Activated CD4-positive, alpha-beta memory T cell treated with anti-CD3 and anti-CD28 coated beads for 36 hours (primary cell): ENCODE measurements at regions not wholly inside any gene's neighbourhood (a gene's known extent, or its start where the extent isn't known, plus 50 kb on each side); places are given as distances from the start of the nearest gene placed in this dataset.

ENCODE experiments used
- CTCF ChIA-PET: fragments of 350-600 bp; sonication (Branson Sonifier 250); formaldehyde crosslinking; loops from one replicate; lab custom pipeline; 2021; ENCODE audit warnings: antibody characterized with exemption, inconsistent platforms; lab: Charles Lee
- POLR2A ChIA-PET: fragments of 350-600 bp; sonication (Branson Sonifier 250); formaldehyde crosslinking; loops from one replicate; lab custom pipeline; 2021; ENCODE audit warnings: antibody characterized with exemption; lab: Charles Lee
- DNase-seq: peaks from one replicate; pipeline ENCODE4 v3.0.0-alpha.2; 2020
- H3K27ac Mint-ChIP-seq: one replicate; pipeline ENCODE4 v1.8.0; 2021; ENCODE audit warnings: mixed read lengths
- H3K27me3 Mint-ChIP-seq: one replicate; pipeline ENCODE4 v1.8.0; 2021; ENCODE audit warnings: mixed read lengths
- H3K36me3 Mint-ChIP-seq: one replicate; pipeline ENCODE4 v1.8.0; 2021; ENCODE audit warnings: mixed read lengths
- H3K4me1 Mint-ChIP-seq: one replicate; pipeline ENCODE4 v1.8.0; 2021; ENCODE audit warnings: low read depth, mixed read lengths
- H3K4me3 Mint-ChIP-seq: one replicate; pipeline ENCODE4 v1.8.0; 2021; ENCODE audit warnings: mild to moderate bottlenecking, mixed read lengths
- H3K9me3 Mint-ChIP-seq: one replicate; pipeline ENCODE4 v1.8.0; 2021; ENCODE audit warnings: mixed read lengths
- intact Hi-C: fragments of 100-400 bp; cut with micrococcal nuclease; formaldehyde crosslinking; loops from one replicate; pipeline ENCODE4 v1.15.1; 2023

DNA sequence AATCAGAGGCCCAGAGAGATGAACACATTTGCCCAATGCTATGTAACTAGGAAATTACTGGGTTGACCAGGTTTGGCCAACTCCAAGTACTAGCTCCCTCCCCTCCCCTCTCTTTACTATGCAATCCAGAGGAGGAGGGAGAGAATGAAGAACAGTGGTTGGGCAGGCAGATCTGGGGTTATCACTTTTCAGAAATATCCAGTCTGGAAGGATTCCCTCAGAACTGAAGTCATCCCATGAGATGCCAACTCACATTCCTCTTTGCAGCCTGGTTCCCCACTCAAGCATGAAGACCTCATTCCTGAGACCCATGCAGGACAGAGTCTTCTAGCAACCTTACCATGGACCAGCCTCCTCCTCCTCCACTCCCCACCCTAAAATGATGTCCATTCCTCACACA, 201.1 kb downstream of the TLE3 start:
- H3K4me3 Mint-ChIP-seq = no peak overlapping the region
- intact Hi-C loops = no loop called here
- no peaks in the 10 kb centered on the region for H3K9me3 Mint-ChIP-seq
- no peak overlapping the region for H3K27ac Mint-ChIP-seq
- DNase-seq = no peak
- ChIA-PET POLR2A (no interaction called here), CTCF (no interaction called here)
- H3K27me3 Mint-ChIP-seq = peaks cover 9% of the 10 kb centered on the region
- H3K36me3 Mint-ChIP-seq = no peaks in the 10 kb centered on the region
- no peaks in the 10 kb centered on the region for H3K4me1 Mint-ChIP-seq

DNA sequence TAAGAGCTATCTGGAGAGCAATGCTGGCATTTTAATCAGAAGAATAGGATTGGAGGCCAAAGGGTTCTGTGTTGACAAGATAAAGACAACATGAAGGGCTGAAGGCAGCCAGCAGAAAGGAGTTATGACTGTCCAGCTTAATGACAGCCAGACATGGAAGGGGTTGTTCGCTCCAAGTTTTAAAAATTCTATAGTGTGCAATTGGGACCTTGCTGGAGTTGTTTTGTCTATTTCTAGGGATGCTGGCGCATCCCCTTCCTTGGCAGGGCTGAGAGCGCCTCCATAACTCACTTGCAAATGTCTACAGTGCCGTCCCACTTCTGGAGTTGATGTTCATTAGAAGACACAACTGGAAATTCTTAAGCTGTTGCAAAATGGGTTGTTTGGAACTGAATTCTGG, 200.7 kb downstream of the TLE3 start:
- H3K27me3 Mint-ChIP-seq = peaks cover 9% of the 10 kb centered on the region
- H3K4me3 Mint-ChIP-seq = no peak overlapping the region
- intact Hi-C loops = no loop called here
- no peaks in the 10 kb centered on the region for H3K9me3 Mint-ChIP-seq
- no peaks in the 10 kb centered on the region for H3K4me1 Mint-ChIP-seq
- CTCF ChIA-PET = no interaction called here
- H3K27ac Mint-ChIP-seq = no peak overlapping the region
- no peaks in the 10 kb centered on the region for H3K36me3 Mint-ChIP-seq
- DNase-seq = no peak
- POLR2A ChIA-PET = no interaction called here

DNA sequence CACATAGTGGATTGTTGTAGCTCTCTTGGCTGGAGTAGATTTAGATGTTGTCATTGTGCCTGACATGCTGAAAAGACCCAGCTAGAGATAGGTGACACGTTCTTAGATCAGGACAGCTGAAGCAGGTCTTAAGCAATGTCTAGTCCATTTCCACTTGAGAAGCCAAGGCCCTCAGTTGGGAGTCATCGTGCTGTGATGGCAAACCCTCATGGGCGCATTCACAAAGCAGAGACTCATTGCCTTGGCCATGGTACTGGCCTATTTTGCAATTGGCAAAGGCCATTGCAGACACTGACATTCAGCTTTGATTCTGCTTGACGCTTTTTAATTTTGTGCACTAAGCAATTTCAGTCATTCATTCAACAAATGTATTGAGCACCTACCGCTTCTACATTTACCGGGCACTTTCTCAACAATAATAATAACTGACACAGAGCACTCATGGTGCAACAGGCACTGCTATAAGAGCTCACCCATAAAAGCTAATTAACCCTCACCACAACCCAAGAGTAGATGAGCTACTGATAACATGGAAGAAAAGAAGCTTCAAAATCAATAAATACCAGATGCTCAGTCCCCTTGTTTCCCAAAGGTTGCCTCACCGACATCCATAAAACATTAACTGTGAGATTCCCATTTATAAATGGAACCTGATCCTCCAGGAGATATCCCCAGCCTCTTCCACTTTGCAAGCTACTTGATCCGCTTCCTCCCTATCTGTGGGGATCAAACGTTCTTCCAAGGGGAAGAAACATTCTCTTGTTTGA, 200.1 kb downstream of the TLE3 start:
- no peaks in the 10 kb centered on the region for H3K36me3 Mint-ChIP-seq
- no peak overlapping the region for H3K27ac Mint-ChIP-seq
- H3K27me3 Mint-ChIP-seq = peaks cover 9% of the 10 kb centered on the region
- ChIA-PET CTCF (no interaction called here), POLR2A (no interaction called here)
- intact Hi-C loops = no loop called here
- no peak overlapping the region for H3K4me3 Mint-ChIP-seq
- H3K4me1 Mint-ChIP-seq = no peaks in the 10 kb centered on the region
- no peak for DNase-seq
- no peaks in the 10 kb centered on the region for H3K9me3 Mint-ChIP-seq

DNA sequence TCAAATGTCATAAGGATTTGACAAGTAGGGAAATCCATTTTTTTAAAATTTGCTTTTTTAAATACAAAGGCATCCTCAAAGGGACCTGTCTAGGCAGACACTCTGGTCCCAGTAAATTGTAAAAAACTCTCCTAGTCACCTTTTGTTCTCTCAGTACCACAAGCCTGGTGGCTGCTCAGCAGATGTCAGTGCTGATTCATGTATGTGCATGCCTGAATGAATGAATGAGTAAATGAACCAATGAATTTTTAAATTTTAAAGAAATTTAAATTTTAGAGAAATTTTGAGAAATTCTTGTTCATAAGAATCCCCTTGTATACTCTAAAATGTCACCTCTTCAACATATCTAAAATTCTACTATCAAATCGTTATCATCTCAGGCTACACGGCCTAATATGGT, 199.5 kb downstream of the TLE3 start:
- DNase-seq = no peak
- Mint-ChIP-seq H3K4me1 (no peaks in the 10 kb centered on the region), H3K4me3 (no peak overlapping the region), H3K27ac (no peak overlapping the region), H3K9me3 (no peaks in the 10 kb centered on the region), H3K36me3 (no peaks in the 10 kb centered on the region), H3K27me3 (peaks cover 9% of the 10 kb centered on the region)
- intact Hi-C loops = no loop called here
- ChIA-PET CTCF (no interaction called here), POLR2A (no interaction called here)

DNA sequence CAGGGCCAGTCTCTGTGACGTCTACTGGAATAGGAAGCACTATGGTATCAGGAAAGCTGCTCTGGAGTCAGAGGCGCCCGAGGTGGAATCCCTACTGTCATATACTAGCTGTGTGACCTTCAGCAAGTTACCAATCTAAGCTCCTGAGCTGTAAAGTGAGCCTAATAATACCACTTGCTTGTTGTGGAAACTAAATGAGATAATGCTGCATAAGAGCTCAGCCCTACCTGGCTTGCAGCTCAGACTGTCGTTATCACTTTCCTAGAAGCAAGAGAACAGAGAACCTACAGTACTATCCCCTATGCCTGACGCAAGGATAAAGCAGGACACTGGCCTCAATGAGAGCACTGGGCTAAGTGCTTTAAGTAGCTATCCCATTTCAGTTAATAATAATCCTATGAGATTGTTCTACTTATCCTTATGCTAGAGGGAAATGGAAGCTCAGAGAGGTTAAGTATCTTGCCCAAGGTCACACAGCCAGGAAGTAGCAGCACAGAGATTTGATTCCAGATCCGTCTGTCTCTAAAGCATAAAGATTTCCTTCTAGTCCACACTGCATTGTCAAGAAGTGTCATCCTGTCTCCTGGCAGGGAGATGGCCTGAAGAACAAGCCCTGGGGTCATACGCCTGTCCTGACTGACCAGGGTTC, 195.2 kb downstream of the TLE3 start:
- Mint-ChIP-seq H3K27ac (no peak overlapping the region), H3K4me3 (no peak overlapping the region), H3K4me1 (no peaks in the 10 kb centered on the region), H3K9me3 (no peaks in the 10 kb centered on the region), H3K27me3 (peaks cover 3% of the 10 kb centered on the region), H3K36me3 (no peaks in the 10 kb centered on the region)
- intact Hi-C loops = no loop called here
- ChIA-PET CTCF (no interaction called here), POLR2A (no interaction called here)
- DNase-seq = no peak

DNA sequence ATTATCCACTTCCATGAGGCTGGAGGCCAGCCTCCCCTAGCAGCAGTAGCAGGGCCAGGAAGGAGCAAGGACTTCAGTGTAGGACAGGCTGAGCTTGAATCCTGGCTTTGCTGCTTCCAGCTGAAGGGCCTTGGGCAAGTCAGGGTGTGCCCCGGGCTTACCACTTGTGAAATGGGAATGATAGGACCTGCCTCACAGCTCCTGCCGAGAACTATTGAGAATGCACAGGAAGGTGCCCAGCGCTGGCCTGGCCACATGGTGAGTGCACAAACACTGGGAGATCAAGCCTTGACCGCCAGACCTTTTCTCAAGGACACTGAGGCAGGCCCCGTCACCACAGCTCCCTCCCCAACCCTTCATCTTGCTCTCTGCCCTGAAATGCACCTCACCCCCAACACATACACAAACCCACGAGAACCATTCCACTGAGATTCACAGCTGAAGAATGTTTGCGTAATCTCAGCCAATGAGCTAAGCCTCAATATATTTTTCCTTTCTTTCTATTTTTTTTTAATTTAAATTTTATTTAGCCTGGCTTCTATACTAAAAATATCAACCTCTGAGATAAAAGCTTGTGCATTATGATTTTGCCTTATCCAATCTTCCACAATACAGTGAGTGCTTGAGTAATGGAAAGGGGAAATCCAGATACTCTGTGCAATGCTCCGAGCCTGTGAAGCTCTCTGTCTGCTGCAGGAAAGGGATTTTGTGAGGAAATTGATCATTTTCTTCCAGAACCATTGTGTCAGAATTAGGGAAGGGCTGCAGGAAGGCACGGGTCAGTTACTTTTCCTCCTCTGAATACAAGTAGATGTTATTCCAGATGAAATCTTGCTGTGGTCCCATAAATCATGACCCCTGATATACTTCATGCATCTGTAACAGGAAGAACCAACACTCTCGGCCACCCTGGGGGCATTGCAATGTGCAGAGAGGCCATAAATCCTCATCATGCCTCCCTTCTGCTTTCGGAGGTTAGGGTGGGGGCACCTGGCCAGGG, 193.9 kb downstream of the TLE3 start:
- no peak overlapping the region for H3K27ac Mint-ChIP-seq
- intact Hi-C loops = no loop called here
- CTCF ChIA-PET = no interaction called here

DNA sequence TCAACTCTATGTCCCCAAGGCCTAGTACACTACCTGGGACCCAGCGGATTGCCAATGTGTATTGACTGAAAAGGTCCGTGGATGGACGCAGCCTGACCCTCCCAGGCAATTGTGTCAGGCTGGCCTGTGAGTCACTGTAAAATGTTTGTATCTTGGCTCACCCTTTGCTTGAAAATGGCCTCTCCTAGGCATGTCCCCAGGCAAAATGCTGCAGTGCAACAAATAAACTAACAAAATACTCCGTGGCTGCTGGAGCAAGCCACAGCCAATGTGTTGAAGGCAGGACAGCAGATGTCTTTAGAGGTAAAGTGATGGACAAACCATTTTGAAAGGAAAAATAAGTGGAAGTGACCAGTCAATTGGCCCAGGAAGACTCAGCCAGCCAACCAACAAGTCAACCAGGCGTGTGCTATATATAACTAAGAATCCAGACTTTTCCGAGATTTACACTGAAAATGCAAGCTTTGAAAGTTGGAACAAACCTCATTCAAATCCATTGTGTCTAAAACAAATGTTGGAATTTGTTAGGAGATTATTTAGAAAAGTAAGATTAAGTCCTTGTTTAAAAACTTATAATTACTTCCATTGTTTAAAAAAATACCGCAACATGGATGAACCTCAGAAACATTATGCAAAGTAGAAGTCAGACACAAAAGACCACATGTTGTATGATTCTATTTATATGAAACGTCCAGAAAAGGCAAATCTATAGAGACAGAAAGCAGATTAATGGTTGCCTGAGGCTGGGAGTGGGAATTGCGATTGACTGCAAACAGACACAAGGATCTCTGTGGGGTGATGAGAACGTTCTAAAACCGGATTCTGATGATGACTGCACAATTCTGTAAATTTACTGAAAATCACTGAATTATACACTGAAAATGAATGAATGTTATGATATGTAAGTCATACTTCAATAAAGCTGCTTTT, 191.2 kb downstream of the TLE3 start:
- intact Hi-C loops = no loop called here
- CTCF ChIA-PET = no interaction called here

More for the DNA sequence above, 193.9 kb downstream of the TLE3 start:
- Mint-ChIP-seq H3K27me3 (peaks cover 3% of the 10 kb centered on the region), H3K36me3 (no peaks in the 10 kb centered on the region), H3K4me3 (no peak overlapping the region), H3K9me3 (no peaks in the 10 kb centered on the region), H3K4me1 (no peaks in the 10 kb centered on the region)
- DNase-seq = no peak
- POLR2A ChIA-PET = no interaction called here

DNA sequence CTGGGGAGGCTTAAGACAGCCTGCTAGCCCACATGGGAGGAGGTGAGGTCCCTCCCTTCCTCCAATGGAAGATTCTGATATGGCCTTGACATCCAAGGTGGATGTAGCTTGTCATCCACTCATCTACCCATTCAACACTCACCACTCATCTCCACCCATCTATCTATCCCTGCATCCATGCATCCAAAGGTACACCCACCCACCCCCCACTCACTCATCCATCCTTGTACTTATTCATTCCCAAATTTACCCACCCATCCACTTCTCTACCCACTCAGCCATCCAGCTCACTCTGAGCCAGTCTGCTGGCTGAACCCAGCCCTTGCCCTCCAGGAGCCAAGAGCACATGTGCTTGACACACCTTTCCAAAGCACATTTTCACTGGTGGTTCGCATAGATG, 189.7 kb downstream of the TLE3 start:
- H3K27ac Mint-ChIP-seq = no peak overlapping the region
- CTCF ChIA-PET = no interaction called here
- POLR2A ChIA-PET = interaction anchor here (0.6 kb wide), 1 partner anchor 302 kb away, joined by 3 read pairs; no protein-coding TSS in a partner anchor
- no peak for DNase-seq
- no peaks in the 10 kb centered on the region for H3K36me3 Mint-ChIP-seq
- no peaks in the 10 kb centered on the region for H3K9me3 Mint-ChIP-seq
- H3K4me1 Mint-ChIP-seq = no peaks in the 10 kb centered on the region
- H3K4me3 Mint-ChIP-seq = no peak overlapping the region
- H3K27me3 Mint-ChIP-seq = no peaks in the 10 kb centered on the region
- intact Hi-C loops = no loop called here

More for the DNA sequence above, 191.2 kb downstream of the TLE3 start:
- H3K36me3 Mint-ChIP-seq = no peaks in the 10 kb centered on the region
- H3K4me1 Mint-ChIP-seq = no peaks in the 10 kb centered on the region
- no peaks in the 10 kb centered on the region for H3K27me3 Mint-ChIP-seq
- H3K4me3 Mint-ChIP-seq = no peak overlapping the region
- no peaks in the 10 kb centered on the region for H3K9me3 Mint-ChIP-seq
- no peak overlapping the region for H3K27ac Mint-ChIP-seq
- POLR2A ChIA-PET = no interaction called here
- DNase-seq = no peak

DNA sequence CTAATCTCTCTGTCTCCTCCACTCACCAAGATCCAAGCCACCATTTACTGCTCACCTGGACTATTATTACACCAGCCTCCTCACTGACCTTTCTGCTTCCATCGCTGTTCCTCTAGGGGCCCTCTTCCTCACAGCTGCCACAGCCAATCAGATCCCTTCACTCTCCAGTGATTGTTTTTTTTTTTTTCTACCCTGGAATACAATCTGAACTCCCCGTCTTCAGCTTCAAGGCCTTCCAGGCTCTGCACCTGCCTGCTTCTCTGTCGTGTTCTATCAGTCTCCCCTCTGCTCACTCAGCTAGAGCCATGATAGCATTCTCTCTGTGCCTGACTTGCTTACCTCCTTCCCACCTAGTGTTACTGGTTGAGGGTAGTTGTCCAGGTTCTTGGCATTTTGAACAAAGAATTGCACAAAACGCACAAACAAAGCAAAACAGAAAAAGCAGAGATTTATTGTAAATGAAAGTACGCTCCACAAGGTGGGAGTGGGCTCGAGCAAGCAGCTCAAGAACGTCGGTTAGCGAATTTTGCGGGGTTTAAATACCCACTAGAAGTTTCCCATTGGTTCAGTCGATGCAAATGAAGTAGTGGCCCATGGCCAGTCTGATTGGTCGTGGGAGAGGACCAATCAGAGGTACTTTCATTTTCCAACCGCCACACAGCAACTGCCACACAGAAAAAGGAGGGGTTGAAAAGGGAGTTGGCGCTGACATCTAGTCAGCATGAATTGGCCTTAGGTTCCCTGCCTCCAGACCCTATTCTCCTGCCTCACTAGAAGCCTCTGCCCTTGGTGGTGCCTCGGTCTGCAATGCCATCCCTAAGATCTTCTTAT, 188.9 kb downstream of the TLE3 start:
- Mint-ChIP-seq H3K27me3 (no peaks in the 10 kb centered on the region), H3K4me1 (no peaks in the 10 kb centered on the region), H3K36me3 (no peaks in the 10 kb centered on the region), H3K4me3 (no peak overlapping the region), H3K9me3 (no peaks in the 10 kb centered on the region), H3K27ac (no peak overlapping the region)
- ChIA-PET CTCF (no interaction called here), POLR2A (interaction anchor here (0.6 kb wide), 1 partner anchor 303 kb away, joined by 3 read pairs; no protein-coding TSS in a partner anchor)
- DNase-seq = no peak
- intact Hi-C loops = no loop called here

DNA sequence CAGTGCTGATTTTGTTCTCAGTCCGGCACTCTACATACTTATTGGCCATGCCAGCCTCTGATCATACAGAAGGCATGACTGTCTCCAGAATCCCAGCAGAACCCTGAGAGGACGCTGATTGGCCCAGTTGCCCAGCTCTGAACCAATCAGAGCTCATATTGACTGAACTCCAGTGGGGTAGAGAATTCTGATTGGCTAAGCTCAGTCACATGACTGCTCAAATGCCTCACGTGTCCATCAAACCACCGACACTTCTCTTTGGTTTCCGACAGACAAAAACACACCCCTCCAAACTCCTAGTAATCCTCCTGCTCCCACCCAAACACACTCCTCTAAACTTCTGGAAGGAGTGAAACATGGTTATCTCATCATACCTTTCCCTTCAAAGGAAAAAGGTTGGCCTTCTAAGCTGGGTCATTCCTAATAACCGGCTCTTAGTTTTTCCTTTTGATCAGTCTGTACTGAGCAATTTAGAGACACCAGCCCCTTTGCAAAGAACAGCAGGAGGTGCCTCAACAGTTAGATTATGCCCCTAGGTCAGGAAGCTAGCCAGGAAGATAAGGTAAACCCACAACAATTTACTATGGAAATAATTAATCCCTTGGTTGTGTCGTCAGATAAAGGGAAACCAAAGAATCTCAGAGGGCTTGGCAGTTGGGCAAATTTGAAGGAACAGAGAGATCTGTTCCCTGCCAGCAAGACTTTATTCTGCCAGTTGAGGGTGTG, 187.8 kb downstream of the TLE3 start:
- Mint-ChIP-seq H3K27ac (no peak overlapping the region), H3K9me3 (no peaks in the 10 kb centered on the region), H3K27me3 (no peaks in the 10 kb centered on the region), H3K36me3 (no peaks in the 10 kb centered on the region), H3K4me1 (no peaks in the 10 kb centered on the region), H3K4me3 (no peak overlapping the region)
- ChIA-PET POLR2A (no interaction called here), CTCF (no interaction called here)
- DNase-seq = no peak
- intact Hi-C loops = no loop called here
